AG20443 (cell line): ENCODE measurements at regions not wholly inside any gene's neighbourhood (a gene's known extent, or its start where the extent isn't known, plus 50 kb on each side); places are given as distances from the start of the nearest gene placed in this dataset.

Experiments
- DNase-seq: peaks from one replicate; pipeline ENCODE4 v3.0.0; 2012; ENCODE audit warnings: low spot score, mixed read lengths

DNA sequence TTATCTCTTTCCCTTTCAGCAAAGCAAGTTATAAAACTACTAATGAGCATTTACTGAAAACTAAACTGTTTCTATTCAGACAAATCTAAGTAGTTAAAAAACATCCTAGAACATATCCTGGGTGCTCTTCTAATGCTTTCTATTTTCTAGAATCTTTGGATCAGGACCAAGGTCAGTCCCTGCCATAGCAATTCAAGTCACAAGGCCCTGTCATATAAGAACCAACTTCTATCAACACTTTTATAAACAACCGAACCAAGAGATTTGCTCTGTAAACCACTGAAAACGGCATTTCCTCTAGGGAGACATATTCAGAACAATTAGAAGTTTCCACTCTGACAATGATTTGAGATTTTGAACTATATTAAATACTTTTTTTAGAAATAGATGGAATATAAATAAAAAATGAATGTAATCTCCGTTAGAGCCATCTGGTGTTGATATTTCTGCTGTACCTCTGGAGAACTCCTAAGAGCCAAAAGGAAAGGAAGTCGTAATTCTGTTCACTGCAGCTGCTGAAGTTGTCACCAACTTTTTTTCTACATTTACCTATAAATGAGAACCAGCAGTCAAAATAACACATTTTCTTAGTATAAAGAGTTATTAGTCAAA lies 51.4 kb upstream of the LGSN start:
- no peak for DNase-seq

DNA sequence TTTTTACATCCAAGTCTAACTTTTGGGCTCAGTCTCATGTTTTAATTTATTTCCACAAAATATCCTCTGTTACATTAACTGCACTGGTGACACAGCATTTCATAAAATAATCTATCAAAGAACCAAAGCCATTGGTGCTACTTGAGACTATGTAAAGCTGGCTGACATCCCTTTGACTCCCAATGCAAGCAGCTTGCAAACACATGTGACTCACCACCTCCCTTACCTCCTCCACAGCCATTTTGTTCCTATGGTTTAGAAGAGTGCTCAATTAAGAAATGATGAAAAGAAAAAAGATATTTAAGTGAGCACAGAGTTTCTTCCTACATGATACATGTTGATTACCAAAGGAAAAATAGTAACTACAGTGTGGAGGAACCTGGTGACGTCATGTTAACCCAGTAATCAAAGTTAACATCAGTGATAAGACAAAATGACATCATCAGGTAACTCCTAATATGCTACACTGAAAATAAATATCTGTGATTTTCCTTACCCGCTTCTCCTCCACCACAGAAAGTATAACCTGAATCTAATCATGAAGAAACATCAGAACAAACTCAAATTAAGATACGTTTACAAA lies 53.3 kb upstream of the LGSN start:
- no peak for DNase-seq

DNA sequence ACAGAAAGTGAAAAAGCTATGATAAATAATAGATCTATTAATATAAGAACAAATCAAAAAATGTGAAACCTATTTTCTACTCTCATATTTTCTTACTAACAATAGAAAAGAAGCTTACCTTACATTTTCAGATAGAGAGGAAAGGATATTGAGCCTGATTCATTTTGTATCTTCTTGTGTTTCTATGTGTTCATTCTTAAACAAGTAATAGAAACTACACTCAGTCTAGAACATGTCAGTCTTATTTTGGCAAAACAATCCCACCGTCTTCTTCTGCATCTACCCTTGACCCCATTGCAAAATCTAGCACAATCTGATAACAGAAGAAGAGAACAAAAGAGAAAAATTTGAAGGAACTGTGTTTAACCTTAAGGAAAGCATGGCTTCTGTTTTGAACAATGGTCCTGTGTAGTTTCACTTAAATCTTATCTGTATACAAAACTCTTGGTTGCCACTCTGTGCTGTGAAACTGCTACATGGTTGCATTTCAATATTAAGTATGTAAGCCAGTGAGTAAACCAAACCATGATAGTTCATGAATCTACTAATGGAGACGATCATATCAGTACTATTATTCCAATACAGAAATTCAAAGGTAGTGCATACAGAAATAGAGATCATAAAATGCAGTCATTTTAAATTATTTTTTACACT lies 69.5 kb upstream of the LGSN start:
- DNase-seq: no peak

DNA sequence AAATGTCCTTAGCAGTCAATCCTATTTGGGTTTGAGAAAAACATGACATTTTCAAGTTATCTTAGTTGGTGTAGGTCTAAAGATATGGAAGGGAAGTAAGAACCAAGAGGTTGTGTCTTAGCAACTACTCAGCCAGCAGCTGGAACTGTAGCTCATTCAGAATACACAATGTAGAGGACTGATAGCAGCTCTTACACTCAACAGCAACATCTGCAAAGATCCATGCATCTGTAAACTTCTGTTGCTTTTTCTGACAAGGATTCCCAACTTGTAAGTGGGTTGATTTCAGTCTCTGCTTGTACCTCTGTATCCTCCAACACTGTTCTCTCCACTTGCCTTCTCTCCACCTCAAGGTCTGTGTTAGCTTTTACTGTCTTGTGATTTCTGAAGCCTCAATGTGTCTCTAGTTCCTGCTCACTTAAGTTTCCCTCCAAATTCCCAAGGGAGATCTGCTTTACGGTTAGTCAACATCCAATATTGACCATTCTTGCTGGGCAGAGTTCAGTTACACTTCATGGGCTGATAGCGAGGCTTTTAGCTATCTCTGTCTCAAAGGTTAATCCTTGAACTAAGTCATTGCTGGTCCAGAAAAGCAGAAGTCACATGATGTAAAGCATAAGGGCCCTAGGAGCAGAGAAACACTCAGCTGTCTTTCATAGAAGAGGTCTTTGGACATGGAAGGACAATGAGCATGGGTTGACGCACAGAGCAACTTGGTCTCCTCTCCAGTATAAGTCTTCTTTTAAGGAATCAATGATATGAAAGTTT lies 71.6 kb upstream of the LGSN start:
- DNase-seq: no peak

DNA sequence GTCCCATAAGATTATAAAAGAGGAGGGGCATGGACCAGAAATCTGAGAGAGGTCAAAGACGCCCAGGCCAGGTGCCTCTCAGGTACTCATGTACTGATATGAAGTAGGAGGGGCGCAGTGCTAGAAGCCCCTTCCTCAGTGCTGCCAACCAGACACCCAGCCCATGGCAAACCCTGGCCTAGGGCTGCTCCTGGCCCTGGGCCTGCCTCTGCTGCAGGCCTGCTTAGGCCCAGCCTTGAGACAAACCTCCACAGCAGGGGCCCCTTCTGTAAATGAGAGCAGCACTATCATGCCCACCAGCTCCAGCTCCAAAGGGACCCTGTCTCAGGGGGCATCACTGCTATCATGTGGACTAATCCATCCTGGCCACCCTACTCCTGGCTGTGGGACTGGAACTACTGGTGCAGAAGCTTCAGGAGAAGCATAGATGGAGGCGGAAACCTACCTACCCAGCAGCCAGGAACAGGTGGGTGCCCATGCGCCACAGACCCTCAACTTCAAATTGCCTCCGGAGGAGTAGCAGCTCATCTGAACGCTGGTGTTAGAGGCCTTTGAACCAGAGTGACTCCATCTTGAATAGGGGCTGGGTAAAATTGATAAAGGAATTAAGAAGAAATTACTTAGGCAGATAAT lies 72.4 kb upstream of the LGSN start:
- no peak for DNase-seq

DNA sequence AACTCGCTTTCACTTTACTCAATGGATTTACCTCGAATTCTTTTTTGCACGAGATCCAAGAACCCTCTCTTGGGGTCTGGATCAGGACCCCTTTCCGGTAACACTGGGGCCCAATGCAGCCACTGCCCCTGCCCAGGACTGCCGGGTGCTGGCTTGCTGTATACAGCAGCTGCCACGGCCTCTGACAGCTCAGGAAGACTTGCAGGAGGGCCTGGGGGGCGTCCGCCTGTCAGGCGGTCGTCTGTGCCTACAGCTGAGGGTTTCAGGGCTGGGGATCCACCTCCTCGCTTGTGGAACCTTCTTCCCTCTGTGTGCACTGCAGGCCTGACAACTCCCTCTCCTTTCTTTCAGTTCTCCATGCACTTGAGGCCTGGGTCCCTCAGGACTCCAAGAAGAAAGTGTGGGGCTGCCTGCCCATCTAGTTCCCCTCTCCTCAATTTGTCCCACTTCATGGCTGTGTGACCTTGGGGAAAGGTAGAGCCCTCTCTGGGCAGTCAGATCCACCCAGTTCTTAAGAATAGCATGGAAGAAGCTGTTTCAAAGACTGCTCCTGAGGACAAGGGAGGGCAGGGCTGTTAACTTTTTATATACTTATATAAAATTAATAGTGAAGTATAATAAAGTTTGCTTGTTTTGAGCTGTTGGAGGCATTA lies 75.0 kb upstream of the LGSN start:
- DNase-seq: no peak

DNA sequence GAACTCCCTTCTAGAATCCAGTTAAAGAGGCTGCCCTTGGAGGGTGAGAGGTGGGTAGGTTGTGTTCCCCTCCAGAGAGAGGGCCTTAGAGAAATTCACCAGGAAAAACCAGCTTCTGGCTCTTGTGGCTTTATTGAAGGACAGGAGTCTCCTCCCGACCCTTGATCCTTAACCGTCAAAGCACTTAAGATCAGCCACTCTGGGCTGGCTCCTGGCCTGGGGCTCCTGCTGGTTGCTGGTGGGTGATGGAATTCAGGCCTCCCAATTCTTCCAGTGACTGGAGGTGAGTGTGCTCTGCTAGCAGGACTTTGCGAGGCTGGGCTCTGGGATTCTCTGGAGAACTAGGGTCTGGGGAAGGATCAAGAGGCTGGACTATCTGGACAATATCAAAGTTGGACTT lies 75.6 kb upstream of the LGSN start:
- DNase-seq: no peak

DNA sequence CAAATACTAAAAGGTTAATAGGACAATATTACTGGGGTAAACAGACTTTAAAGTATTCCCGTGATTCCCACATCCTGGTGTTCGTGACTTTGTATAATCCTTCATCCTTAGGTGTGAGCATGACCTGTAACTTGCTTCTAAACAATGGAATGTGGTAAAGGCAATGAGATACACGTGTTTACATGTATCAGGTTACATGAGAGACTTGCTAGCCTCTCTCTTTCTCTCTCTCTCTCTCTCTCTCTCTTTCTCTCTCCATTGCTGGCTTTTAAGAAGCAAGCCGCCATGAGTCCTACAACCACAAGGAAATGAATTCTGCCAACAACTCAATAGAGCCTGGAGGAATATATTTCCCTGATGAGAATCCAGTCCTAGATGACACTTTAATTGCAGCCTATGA lies 83.9 kb upstream of the LGSN start:
- DNase-seq: no peak

DNA sequence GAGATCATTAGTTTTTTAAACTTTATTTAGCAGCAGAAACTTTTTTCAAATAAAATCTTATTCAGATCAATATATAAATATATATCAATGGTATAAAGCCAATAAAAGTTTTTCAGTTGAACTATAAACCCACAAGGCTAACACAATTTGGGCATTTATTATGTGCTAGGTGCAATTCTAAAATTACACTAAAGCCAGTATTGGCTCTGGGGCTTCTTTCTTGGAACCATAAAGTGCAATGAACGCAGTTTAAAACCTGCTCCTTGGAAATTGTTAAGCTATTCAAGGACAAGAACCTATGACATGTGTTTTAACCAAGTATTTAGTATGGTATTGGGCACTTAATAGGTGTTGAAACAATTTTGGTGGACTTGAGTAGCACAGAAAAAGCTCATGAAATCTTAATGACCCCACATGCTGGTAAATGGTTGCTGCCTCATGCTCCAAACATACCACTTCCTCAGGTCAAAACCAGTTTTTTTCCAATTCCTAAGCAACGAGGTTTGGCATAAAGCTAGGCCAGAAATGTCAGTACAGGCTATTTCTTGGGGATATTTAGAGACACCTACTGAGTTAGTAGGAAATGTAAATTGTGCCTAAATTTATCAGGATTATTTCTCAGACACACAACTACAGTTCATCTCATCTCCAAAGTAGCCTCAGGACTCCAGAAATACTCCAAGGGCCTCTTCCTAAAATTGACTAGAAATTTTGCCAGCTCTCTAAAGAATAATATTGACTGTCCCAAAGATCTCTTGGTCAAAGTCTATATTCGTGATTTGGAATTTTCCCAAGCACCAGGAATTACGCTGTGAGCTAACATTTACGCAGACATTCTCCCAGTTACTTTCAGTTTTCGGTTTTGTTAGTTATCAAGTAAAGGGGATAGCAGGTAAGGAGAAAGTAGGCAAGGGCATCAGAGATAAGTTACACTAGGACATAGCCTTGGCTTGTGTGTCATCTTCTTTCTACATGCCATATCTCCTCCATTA lies 90.9 kb upstream of the LGSN start:
- DNase-seq: no peak

DNA sequence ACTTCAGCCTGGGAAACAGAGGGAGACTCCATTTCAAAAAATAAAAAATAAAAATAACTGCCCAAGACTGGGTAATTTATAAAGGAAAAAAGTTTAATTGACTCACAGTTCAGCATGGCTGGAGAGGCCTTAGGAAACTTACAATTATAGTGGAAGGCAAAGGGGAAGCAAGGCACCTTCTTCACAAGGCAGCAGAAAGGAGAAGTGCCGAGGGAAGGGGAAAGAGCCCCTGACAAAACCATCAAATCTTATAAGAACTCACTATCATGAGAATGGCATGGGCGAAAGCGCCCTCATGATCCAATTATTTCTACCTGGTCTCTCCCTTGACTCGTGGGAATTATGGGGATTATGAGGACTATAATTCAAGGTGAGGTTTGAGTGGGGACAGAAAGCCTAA lies 95.5 kb upstream of the LGSN start:
- DNase-seq: no peak

DNA sequence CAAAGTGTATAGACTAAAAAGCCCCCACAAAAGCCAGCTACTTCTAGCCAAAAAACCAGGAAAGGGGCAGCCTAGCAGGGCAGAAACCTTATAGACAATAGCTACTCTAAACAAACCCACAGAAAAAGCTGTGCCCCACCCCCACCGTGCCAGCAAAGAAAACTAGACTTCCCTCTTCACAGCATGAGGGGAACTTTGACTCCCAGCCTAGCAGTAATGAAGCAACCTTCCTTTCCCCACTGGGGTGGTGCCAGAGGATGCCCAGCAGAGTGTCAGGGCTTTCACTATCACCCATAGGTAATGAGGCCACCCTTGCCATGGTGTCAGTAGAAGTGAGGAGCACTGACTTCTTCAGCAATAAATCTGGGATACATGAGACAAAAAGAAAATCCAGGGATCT lies 99.0 kb upstream of the LGSN start:
- DNase-seq: no peak

DNA sequence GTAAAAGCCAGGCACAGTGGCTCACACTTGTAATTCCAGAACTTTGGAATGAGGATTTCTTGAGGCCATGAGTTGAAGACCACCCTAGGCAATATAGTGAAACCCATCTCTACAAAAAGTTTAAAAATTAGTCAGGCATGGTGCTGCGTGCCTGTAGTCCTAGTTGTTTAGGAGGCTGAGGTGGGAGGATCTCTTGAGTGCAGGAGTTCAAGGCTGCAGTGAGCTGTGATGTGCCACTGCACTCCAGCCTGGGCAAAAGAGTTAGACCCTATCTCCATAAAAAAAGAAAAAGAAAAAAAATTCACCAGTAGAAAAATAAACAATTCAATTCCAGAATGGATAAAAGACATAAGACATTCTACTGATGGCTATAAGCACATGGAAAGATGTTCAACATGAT lies 104.9 kb upstream of the LGSN start:
- no peak for DNase-seq

DNA sequence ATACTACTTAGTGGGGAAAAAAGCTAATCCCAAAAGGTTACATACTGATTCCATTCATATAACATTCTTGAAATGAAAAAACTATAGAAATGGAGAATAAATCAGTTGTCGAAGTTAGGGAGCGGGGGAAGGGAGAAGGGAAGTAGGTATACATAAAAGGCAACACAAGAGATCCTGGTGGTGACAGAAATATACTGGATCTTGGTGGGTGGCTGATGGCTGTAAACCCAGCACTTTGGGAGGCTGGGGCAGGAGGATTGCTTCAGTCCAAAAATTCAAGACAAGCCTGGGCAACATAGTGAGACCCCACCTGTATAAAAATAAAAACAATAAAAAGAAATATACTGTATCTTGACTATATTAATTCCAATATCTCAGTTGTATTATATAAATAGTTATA lies 105.7 kb upstream of the LGSN start:
- DNase-seq: no peak

DNA sequence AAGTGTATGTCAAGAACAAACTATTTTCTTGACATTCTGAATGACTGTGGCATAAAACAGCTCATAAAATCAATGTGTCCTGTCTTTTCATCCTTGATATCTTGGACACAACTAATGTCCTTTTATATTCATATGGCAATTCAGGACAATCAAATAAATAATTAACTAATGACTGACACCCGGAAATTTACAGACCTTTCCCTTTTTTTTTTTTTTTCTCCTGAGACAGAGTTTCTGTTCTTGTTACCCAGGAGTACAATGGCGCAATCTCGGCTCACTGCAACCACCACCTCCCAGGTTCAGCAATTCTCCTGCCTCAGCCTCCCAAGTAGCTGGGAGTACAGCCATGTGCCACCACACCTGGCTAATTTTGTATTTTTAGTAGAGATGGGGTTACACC lies 107.1 kb upstream of the LGSN start:
- DNase-seq: no peak

DNA sequence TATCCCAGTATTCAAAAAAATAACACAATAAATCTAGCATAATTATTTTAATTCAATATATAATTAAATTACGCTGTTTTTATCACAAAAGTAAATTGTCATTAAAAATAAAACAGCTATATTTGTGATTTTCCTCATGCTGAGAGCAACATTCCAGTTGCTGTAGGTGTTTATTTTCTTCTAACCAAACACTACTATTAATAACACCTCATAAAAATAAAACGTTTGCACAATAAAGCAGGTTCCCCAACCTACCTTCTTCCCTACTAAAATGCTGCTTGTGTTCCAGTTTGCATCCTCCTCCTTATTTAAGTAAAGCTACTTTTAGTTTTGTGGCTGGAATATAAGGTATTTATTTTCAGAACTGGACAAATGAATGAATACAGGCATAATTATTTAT lies 108.2 kb upstream of the LGSN start:
- DNase-seq: no peak

DNA sequence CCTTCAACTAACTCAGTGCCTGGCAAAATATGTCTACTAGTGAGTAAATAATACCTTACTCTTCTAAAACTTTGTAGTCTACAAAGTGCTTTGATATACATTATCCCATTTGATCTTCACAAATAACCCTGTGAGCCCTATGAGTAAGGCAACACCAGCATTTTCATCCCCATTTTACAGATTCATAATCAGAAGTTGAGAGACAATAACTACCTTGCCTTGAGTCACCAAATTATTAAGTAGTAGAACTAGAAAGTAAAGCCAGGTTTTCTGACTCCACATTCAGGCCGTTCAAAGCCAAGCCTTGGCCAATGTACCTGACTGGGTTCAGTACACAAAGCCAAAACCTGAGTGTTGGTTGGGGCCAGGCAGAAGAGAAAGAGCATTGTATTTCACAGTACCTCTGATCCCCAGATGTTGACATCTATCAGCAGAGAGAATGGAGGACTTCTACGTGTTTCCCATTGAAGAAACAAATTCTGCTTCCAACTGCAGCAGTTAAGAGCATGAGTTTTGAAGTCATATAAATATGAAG lies 111.3 kb upstream of the LGSN start:
- no peak for DNase-seq

DNA sequence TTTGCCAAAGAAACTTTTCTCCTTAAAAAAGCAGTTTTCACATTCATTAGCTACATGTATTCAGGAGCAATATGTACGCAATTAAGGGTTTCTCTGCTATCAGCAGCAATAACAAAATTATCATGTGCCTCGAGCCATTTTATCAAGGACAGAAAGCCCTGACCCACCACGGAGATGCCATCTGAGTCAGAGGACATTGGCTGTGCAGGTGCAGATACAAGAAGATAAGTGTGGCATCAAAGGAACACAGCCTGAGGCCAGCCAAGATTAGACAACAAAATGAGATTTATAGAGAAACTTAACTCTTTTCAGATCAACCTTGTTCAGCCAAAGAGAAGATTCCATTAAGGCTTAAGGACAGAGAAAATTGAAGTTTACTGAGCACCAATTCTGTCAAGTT lies 115.2 kb upstream of the LGSN start:
- no peak for DNase-seq

DNA sequence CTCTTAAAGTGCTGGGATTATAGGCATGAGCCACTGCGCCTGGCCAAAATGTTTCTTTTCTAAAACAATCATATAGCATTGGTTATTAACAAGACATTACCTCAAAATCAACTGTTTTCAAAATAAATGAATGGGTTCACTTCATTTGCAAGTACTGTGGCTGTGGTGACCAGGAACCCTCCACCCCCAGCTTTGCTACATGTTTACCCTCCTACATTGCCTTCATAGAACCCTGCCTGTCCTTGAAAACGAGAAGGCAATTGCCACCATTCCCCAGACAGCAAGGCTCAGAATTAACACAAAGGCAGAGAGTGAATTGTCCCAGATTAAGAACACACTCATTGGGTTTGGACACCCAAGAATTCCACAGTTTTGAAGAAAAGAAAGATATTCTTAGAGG lies 116.6 kb upstream of the LGSN start:
- DNase-seq: no peak

DNA sequence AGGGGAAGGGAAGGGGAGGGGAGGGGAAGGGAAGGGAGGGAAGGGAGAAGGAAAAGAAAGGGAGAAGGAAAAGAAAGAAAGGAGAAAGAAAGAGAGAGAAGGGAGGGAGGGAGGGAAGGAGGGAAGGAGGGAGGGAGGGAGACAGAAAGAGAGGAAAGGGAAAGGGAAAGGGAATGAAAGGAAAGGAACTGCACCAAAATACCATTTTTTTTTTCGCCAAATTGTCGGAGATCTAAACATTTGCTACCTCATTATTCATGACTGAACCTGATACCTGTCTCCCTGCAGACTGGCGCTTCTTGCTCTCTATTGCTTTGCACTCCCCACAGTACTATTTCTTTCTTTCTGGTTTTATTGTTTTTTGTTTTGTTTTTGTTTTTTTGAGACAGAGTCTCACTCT lies 117.3 kb upstream of the LGSN start:
- no peak for DNase-seq

DNA sequence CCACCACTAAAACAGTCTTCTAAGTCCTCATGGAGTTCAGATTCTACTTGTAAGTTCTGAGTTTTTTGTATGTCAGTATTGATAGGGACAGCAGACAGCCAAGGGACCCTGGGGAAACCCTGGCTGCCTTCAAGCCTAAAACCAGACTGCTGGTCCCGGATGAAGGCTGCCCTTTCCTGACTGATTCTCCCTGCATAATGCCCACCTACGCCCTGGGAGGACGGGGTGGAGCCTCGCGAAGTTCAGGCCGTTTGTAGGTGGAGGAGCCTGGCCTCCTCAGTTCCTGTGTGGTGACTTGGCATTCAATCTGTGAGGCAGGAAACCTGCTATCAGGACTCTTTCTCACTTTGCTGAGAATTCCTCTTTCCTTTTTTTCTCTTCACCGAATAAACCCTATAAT lies 120.3 kb upstream of the LGSN start:
- no peak for DNase-seq

DNA sequence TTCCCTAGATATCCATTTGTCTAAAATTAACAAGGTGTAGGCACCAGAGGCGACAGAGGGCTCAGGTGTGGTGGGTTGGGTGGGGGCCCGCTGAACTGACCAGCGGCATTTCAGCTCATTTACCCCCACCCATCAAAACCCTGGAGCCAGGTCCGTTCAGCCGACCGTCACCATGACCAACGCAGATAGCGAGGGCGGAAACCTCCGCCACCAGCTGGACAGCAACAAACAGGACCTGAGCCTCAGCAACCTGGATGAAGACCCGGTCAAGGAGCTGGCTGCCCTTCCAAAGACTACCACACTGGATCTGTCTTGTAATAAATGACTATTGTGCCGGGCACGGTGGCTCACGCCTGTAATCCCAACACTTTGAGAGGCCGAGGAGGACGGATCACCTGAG lies 120.8 kb upstream of the LGSN start:
- DNase-seq: no peak
